ENCODE measurements at regions not wholly inside any gene's neighbourhood (a gene's known extent, or its start where the extent isn't known, plus 50 kb on each side); places are given as distances from the start of the nearest gene placed in this dataset.

GRCh38 chr13:64276232-64276631 lies 2860.6 kb upstream of the PCDH20 start:
- H3K18ac ChIP-seq (ENCODE audit: low read depth, low read length): no peak overlapping the region
- no peak overlapping the region for H3K4me3 ChIP-seq (ENCODE audit: insufficient read depth, low read depth, low read length)
- no peak overlapping the region for H4K5ac ChIP-seq (ENCODE audit: low read depth, low read length)
- no peak overlapping the region for H3K9ac ChIP-seq (ENCODE audit: low read depth, low read length)
- no peak overlapping the region for H2AK9ac ChIP-seq (replicated peaks; ENCODE audit: low read depth, low read length, poor library complexity)
- TF ChIP-seq USF2 (IDR thresholded peaks at IDR 0.05; ENCODE audit: low read depth, low read length) (no peak), RCOR1 (IDR thresholded peaks at IDR 0.05; ENCODE audit: insufficient replicate concordance, low read length) (no peak), RAD21 (IDR thresholded peaks at IDR 0.05; ENCODE audit: low read length) (no peak), NFE2L2 (IDR thresholded peaks at IDR 0.05; ENCODE audit: low read depth, low read length) (no peak)
- no peak overlapping the region for H3K27ac ChIP-seq (ENCODE audit: insufficient read depth, low read length)
- H2BK20ac ChIP-seq (ENCODE audit: low read depth, low read length): no peak overlapping the region
- ATAC-seq (ENCODE audit: low read depth) (no peak), DNase-seq (no peak)
- H3K4me2 ChIP-seq (ENCODE audit: low read depth, low read length): no peak overlapping the region
- H2AK5ac ChIP-seq (ENCODE audit: low read depth, low read length): no peak overlapping the region
- H3K56ac ChIP-seq (ENCODE audit: extremely low read depth, insufficient read depth, low read length): no peak overlapping the region
- no peak overlapping the region for H3K4ac ChIP-seq (ENCODE audit: low read depth, low read length)
- H3K36me3 ChIP-seq (ENCODE audit: control insufficient read depth, insufficient read depth, low read length): no peaks in the 10 kb centered on the region
- no CpG with 5 or more reads among the region's 2 CpGs for WGBS, 2 experiments (ENCODE audit: extremely low coverage in 2 of 2, insufficient read length in 1 of 2)
- intact Hi-C loops (cut with micrococcal nuclease) (no loop called here), in situ Hi-C loops (cut with MboI; ENCODE audit: low sequenced_read_pairs) (no loop called here), dilution Hi-C loops (cut with HindIII; ENCODE audit: low sequenced_read_pairs, unreplicated experiment) (no loop called here)
- no peaks in the 10 kb centered on the region for H3K27me3 ChIP-seq (ENCODE audit: control insufficient read depth, insufficient read depth, low read length)
- H3K9me1 ChIP-seq (ENCODE audit: insufficient read depth, low read length): no peaks in the 10 kb centered on the region
- H3K14ac ChIP-seq (replicated peaks; ENCODE audit: low read depth, low read length): no peak overlapping the region
- no peaks in the 10 kb centered on the region for H3K79me1 ChIP-seq (ENCODE audit: low read depth in 1 of 2, low read length in 2 of 2)
- no peak overlapping the region for H4K8ac ChIP-seq (ENCODE audit: low read depth in 2 of 2, low read length in 2 of 2)
- no peak overlapping the region for H2AFZ ChIP-seq (replicated peaks; ENCODE audit: low read length, poor library complexity)
- H2BK120ac ChIP-seq (ENCODE audit: low read depth, low read length): no peak overlapping the region
- H3K4me1 ChIP-seq (ENCODE audit: control insufficient read depth, insufficient read depth, low read length): no peaks in the 10 kb centered on the region; the same call in 1 of the 2 replicates
- CTCF ChIA-PET: no interaction called here
- H2BK15ac ChIP-seq (ENCODE audit: low read depth, low read length): no peak overlapping the region
- H4K20me1 ChIP-seq (ENCODE audit: insufficient read depth, low read length): no peaks in the 10 kb centered on the region
- no peaks in the 10 kb centered on the region for H3K9me3 ChIP-seq (ENCODE audit: control insufficient read depth, insufficient read depth, low read length)
- no peak overlapping the region for H4K91ac ChIP-seq (ENCODE audit: insufficient read depth, low read depth, low read length)
- no TSS peak for BruUV-seq (replicated peaks)
- POLR2A ChIA-PET (ENCODE audit: unreplicated experiment): no interaction called here
- no peak overlapping the region for H2BK5ac ChIP-seq (ENCODE audit: low read depth, low read length, poor library complexity, severe bottlenecking)
- H3K23ac ChIP-seq (ENCODE audit: low read depth, low read length): no peak overlapping the region
